ENCODE measurements at regions not wholly inside any gene's neighbourhood (a gene's known extent, or its start where the extent isn't known, plus 50 kb on each side); places are given as distances from the start of the nearest gene placed in this dataset.

DNA sequence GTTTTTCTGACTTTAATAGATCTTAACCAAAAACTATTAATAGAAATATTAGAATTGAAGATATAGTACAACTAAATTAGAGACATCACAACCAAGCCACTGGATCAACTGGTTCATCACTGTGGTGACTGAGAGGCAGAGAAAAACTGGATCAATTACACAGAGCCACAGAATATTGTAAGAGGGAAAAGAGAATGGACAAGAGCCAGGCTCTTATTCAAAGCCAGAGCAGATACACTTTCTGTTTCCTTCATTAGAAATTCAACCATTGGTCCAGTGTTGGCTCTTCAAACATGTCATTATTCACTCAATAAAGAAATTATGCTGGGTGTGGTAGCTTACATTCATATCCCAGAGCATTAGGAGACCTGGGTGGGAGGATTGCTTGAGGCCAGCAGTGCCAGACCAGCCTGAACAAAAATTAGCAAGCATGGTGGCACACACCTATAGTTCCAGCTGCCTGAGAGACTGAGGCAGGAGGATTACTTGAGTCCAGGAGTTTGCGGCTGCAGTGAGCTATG, 295.1 kb downstream of the NEBL start:
- TF ChIP-seq CTCF (IDR thresholded peaks at IDR 0.05) (no peak), POLR2A (IDR thresholded peaks at IDR 0.05) (no peak)

All from esophagus squamous epithelium (tissue), 4 donors.